ENCODE measurements at regions not wholly inside any gene's neighbourhood (a gene's known extent, or its start where the extent isn't known, plus 50 kb on each side); places are given as distances from the start of the nearest gene placed in this dataset.
A peak's percentile ranks its signal among the peaks of the same experiment; 100 is the strongest.

- Histone ChIP-seq H3K36me3 (no peaks in the 10 kb centered on the region), H3K27ac (no peak overlapping the region), H3K4me1 (no peaks in the 10 kb centered on the region; the same call in 1 of the 2 replicates), H3K27me3 (no peaks in the 10 kb centered on the region), H3K9me3 (replicated peaks) (no peaks in the 10 kb centered on the region), H3K4me3 (no peak overlapping the region)
- DNase-seq, result no peak
These were observed 111.6 kb upstream of the PCGF5 start for GRCh38 chr10:91108820-91109219.

GRCh38 chr10:91111060-91111459 lies 109.4 kb upstream of the PCGF5 start:
- Histone ChIP-seq H3K4me3 (no peak overlapping the region), H3K27me3 (no peaks in the 10 kb centered on the region), H3K4me1 (0 out of 2 replicates have a peak, but pooled peaks cover 1% of the 10 kb centered on the region), H3K36me3 (no peaks in the 10 kb centered on the region), H3K9me3 (replicated peaks) (no peaks in the 10 kb centered on the region), H3K27ac (no peak overlapping the region)
- DNase-seq, result no peak

- H3K4me3 ChIP-seq, result no peak overlapping the region
- no peaks in the 10 kb centered on the region for H3K9me3 ChIP-seq (replicated peaks)
- peak; percentile 30 to 50 for DNase-seq
- H3K36me3 ChIP-seq, result no peaks in the 10 kb centered on the region
- H3K27ac ChIP-seq, result no peak overlapping the region
- 0 out of 2 replicates have a peak, but pooled peaks cover 3% of the 10 kb centered on the region for H3K4me1 ChIP-seq
- H3K27me3 ChIP-seq, result no peaks in the 10 kb centered on the region
These were observed 104.7 kb upstream of the PCGF5 start for GRCh38 chr10:91115618-91116390.

- 0 out of 2 replicates have a peak, but pooled peaks cover 3% of the 10 kb centered on the region for H3K4me1 ChIP-seq
- H3K36me3 ChIP-seq, result no peaks in the 10 kb centered on the region
- no peak overlapping the region for H3K27ac ChIP-seq
- no peak for DNase-seq
- no peaks in the 10 kb centered on the region for H3K9me3 ChIP-seq (replicated peaks)
- H3K4me3 ChIP-seq, result no peak overlapping the region
- H3K27me3 ChIP-seq, result no peaks in the 10 kb centered on the region
These were observed 103.0 kb upstream of the PCGF5 start for GRCh38 chr10:91117505-91117904.

GRCh38 chr10:91120348-91120747 lies 100.1 kb upstream of the PCGF5 start:
- DNase-seq, result no peak
- peaks cover 16% of the 10 kb centered on the region for H3K4me1 ChIP-seq
- no peaks in the 10 kb centered on the region for H3K27me3 ChIP-seq
- no peaks in the 10 kb centered on the region for H3K36me3 ChIP-seq
- H3K4me3 ChIP-seq, result no peak overlapping the region
- H3K27ac ChIP-seq, result no peak overlapping the region
- no peaks in the 10 kb centered on the region for H3K9me3 ChIP-seq (replicated peaks)

GRCh38 chr10:91123261-91123660 lies 97.2 kb upstream of the PCGF5 start:
- DNase-seq, result peak; percentile 10 to 65
- Histone ChIP-seq H3K27ac (peak overlapping the region; percentile 37), H3K36me3 (no peaks in the 10 kb centered on the region)

GRCh38 chr10:91124016-91124415 lies 96.4 kb upstream of the PCGF5 start:
- Histone ChIP-seq H3K9me3 (replicated peaks) (no peaks in the 10 kb centered on the region), H3K36me3 (no peaks in the 10 kb centered on the region), H3K27ac (no peak overlapping the region), H3K4me3 (no peak overlapping the region), H3K4me1 (peaks cover 14% of the 10 kb centered on the region), H3K27me3 (no peaks in the 10 kb centered on the region)
- no peak for DNase-seq

More at GRCh38 chr10:91123261-91123660, 97.2 kb upstream of the PCGF5 start:
- Histone ChIP-seq H3K9me3 (replicated peaks) (no peaks in the 10 kb centered on the region), H3K27me3 (no peaks in the 10 kb centered on the region), H3K4me1 (peaks cover 14% of the 10 kb centered on the region), H3K4me3 (no peak overlapping the region)

GRCh38 chr10:91126471-91126870 lies 94.0 kb upstream of the PCGF5 start:
- Histone ChIP-seq H3K27me3 (no peaks in the 10 kb centered on the region), H3K4me1 (peaks cover 14% of the 10 kb centered on the region), H3K27ac (no peak overlapping the region), H3K36me3 (no peaks in the 10 kb centered on the region), H3K9me3 (replicated peaks) (no peaks in the 10 kb centered on the region), H3K4me3 (no peak overlapping the region)
- no peak for DNase-seq

- H3K27ac ChIP-seq, result no peak overlapping the region
- no peaks in the 10 kb centered on the region for H3K36me3 ChIP-seq
- H3K4me1 ChIP-seq, result peaks cover 14% of the 10 kb centered on the region
- H3K9me3 ChIP-seq (replicated peaks), result no peaks in the 10 kb centered on the region
- peak; percentile 25 to 51 for DNase-seq
- H3K4me3 ChIP-seq, result no peak overlapping the region
- no peaks in the 10 kb centered on the region for H3K27me3 ChIP-seq
These were observed 93.0 kb upstream of the PCGF5 start for GRCh38 chr10:91127341-91128082.

GRCh38 chr10:91135113-91135512 lies 85.3 kb upstream of the PCGF5 start:
- Histone ChIP-seq H3K27me3 (no peaks in the 10 kb centered on the region), H3K27ac (no peak overlapping the region), H3K4me1 (no peaks in the 10 kb centered on the region), H3K4me3 (no peak overlapping the region), H3K9me3 (replicated peaks) (no peaks in the 10 kb centered on the region), H3K36me3 (no peaks in the 10 kb centered on the region)
- DNase-seq, result no peak

- no peak for DNase-seq
- no peaks in the 10 kb centered on the region for H3K4me1 ChIP-seq
- H3K27ac ChIP-seq, result no peak overlapping the region
- no peak overlapping the region for H3K4me3 ChIP-seq
- H3K36me3 ChIP-seq, result no peaks in the 10 kb centered on the region
- no peaks in the 10 kb centered on the region for H3K27me3 ChIP-seq
- H3K9me3 ChIP-seq (replicated peaks), result no peaks in the 10 kb centered on the region
These were observed 83.3 kb upstream of the PCGF5 start for GRCh38 chr10:91137011-91137643.

GRCh38 chr10:91137822-91138221 lies 82.6 kb upstream of the PCGF5 start:
- no peaks in the 10 kb centered on the region for H3K36me3 ChIP-seq
- H3K27me3 ChIP-seq, result no peaks in the 10 kb centered on the region

GRCh38 chr10:91140995-91141549 lies 79.4 kb upstream of the PCGF5 start:
- DNase-seq, result no peak
- no peaks in the 10 kb centered on the region for H3K4me1 ChIP-seq

More at GRCh38 chr10:91137822-91138221, 82.6 kb upstream of the PCGF5 start:
- Histone ChIP-seq H3K4me3 (no peak overlapping the region), H3K27ac (no peak overlapping the region), H3K4me1 (no peaks in the 10 kb centered on the region), H3K9me3 (replicated peaks) (no peaks in the 10 kb centered on the region)
- no peak for DNase-seq

GRCh38 chr10:91144961-91145360 lies 75.5 kb upstream of the PCGF5 start:
- Histone ChIP-seq H3K36me3 (no peaks in the 10 kb centered on the region), H3K27me3 (no peaks in the 10 kb centered on the region), H3K4me1 (no peaks in the 10 kb centered on the region), H3K9me3 (replicated peaks) (no peaks in the 10 kb centered on the region), H3K27ac (no peak overlapping the region), H3K4me3 (no peak overlapping the region)
- DNase-seq, result no peak

More at GRCh38 chr10:91140995-91141549, 79.4 kb upstream of the PCGF5 start:
- no peaks in the 10 kb centered on the region for H3K36me3 ChIP-seq
- H3K27me3 ChIP-seq, result no peaks in the 10 kb centered on the region
- no peak overlapping the region for H3K27ac ChIP-seq
- no peak overlapping the region for H3K4me3 ChIP-seq
- no peaks in the 10 kb centered on the region for H3K9me3 ChIP-seq (replicated peaks)

GRCh38 chr10:91146146-91146545 lies 74.3 kb upstream of the PCGF5 start:
- no peaks in the 10 kb centered on the region for H3K27me3 ChIP-seq
- H3K27ac ChIP-seq, result no peak overlapping the region
- H3K36me3 ChIP-seq, result no peaks in the 10 kb centered on the region
- H3K9me3 ChIP-seq (replicated peaks), result no peaks in the 10 kb centered on the region
- DNase-seq, result no peak
- no peaks in the 10 kb centered on the region for H3K4me1 ChIP-seq
- H3K4me3 ChIP-seq, result no peak overlapping the region
